Fibroblast of villous mesenchyme (primary cell): ENCODE measurements at regions not wholly inside any gene's neighbourhood (a gene's known extent, or its start where the extent isn't known, plus 50 kb on each side); places are given as distances from the start of the nearest gene placed in this dataset.

Experiments used
- DNase-seq: peaks from one replicate; pipeline ENCODE4 v3.0.0-alpha.2; 2010; ENCODE audit warnings: low read depth
- H3K4me3 ChIP-seq: 2 replicates; pipeline ENCODE4 v1.5.1; 2011; ENCODE audit warnings: low read depth, mild to moderate bottlenecking, low read length
- TF ChIP-seq, protein P1 (sequence below): IDR thresholded peaks from 2 replicates; pipeline ENCODE4 v1.5.1; 2012; ENCODE audit warnings: low read depth, mild to moderate bottlenecking, low read length; ENCODE audit not compliant: insufficient read depth

DNA sequence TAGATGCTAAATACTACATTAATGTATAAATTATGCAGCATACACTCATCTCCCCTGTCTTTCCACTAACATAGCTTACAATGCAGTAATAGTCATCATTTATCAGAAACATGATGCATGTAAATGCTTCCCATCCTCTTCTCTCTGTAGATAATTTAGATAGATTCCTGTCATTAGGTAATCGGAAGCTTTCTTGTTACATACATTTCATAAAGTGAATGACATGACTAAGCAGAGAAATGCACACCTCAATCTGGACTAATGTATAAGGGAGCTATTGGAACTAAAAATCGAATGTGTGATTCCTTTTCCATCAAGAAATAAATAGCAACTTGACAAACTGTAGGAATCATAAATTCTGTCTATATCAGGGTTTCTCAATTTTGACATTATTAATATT is 273.4 kb downstream of the RASSF9 start:
- H3K4me3 ChIP-seq = no peak overlapping the region

DNA sequence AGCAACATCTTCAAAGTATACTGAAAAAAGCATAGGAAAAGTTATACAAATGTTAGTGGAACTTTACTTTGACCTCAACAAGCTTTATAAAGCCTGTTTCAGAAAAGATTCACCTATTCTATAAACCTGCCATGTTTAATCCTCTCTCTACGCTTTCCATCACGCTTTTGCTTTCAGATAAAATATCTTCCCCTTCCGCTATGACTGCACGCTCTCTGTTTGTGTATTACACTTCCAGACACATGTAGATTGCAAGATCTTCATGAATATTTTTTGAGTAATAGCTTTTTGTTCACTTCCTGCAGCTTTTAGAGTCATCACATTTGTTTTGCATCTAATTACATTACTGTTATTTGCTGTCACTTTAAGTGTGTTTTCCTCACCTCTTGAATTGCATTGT is 271.4 kb downstream of the RASSF9 start:
- no peak for DNase-seq
- H3K4me3 ChIP-seq = no peak overlapping the region
- TF ChIP-seq, protein P1, sequence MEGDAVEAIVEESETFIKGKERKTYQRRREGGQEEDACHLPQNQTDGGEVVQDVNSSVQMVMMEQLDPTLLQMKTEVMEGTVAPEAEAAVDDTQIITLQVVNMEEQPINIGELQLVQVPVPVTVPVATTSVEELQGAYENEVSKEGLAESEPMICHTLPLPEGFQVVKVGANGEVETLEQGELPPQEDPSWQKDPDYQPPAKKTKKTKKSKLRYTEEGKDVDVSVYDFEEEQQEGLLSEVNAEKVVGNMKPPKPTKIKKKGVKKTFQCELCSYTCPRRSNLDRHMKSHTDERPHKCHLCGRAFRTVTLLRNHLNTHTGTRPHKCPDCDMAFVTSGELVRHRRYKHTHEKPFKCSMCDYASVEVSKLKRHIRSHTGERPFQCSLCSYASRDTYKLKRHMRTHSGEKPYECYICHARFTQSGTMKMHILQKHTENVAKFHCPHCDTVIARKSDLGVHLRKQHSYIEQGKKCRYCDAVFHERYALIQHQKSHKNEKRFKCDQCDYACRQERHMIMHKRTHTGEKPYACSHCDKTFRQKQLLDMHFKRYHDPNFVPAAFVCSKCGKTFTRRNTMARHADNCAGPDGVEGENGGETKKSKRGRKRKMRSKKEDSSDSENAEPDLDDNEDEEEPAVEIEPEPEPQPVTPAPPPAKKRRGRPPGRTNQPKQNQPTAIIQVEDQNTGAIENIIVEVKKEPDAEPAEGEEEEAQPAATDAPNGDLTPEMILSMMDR = no peak

More for the DNA sequence above, 273.4 kb downstream of the RASSF9 start:
- no peak for DNase-seq
- TF ChIP-seq, protein P1 = no peak

DNA sequence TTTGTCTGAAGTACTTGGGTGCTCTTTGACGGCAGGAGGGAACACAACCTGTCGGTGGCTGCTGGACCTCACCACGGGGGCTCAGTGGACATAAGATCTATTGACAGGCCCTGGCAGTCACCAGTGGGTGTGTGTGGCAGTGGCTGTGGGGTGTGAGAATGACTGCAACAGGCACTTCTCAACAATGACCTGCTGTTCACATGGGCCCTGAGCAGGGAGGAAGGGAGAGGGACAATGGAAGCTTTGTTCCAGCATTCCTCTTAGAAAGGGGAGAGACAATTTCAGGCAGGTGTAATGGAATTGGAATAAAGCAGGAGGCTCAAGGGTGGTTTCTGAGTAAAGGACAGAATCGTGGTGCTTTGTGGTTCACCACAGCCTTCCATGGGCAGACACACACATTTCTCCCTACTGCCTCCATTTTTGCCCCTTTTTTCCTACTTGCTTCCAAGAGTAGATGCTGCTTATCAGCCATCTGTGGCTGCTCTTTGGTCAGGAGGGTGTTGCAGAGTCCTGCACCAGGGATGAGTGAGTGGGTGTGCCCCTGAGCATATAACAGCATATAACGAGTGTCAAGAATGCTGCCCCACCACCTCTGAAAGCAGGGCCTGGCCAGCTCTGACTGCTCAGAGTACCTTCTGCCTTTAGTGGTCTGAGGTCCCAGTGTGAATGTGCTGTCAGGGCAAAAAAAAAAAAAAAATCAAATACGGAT is 267.7 kb downstream of the RASSF9 start:
- DNase-seq = no peak
- TF ChIP-seq, protein P1 = no peak
- H3K4me3 ChIP-seq = no peak overlapping the region

DNA sequence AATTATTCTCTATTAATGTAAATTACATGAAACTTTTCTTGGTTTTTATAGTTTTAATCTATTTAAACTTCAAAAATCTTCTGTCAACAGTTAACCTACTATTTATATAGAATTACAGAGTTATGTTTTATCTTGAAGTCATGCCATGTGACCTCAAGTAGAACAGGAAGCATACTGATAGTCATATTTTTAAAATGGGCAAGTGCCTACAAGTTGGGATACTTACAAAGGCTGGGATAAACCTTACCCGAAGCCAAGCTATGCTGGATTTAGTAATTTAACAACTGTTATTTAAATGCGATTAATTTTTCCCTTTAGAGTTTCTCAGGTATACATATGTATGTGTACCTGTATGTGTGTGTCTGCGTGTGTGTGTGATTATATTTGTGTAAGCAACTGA is 266.9 kb downstream of the RASSF9 start:
- DNase-seq = no peak
- TF ChIP-seq, protein P1 = no peak
- no peak overlapping the region for H3K4me3 ChIP-seq

DNA sequence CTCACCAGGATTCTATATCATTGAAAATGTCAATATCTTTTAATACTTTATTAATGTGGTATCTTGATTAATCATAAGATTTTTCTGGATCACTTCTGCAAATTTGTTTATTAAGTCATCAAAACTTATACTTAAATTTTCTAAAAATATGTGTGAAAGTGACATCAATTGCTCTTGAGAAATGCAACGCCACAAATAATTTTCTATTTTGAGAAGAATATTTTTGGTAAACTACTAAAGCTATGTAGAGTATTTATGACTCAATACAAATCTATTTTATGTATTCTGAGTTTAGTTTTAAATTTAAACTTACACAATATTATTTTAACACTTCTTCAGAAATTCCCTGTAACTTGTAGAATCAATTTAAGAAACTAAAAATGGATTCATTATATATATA is 263.3 kb downstream of the RASSF9 start:
- TF ChIP-seq, protein P1 = no peak
- no peak overlapping the region for H3K4me3 ChIP-seq
- DNase-seq = no peak

DNA sequence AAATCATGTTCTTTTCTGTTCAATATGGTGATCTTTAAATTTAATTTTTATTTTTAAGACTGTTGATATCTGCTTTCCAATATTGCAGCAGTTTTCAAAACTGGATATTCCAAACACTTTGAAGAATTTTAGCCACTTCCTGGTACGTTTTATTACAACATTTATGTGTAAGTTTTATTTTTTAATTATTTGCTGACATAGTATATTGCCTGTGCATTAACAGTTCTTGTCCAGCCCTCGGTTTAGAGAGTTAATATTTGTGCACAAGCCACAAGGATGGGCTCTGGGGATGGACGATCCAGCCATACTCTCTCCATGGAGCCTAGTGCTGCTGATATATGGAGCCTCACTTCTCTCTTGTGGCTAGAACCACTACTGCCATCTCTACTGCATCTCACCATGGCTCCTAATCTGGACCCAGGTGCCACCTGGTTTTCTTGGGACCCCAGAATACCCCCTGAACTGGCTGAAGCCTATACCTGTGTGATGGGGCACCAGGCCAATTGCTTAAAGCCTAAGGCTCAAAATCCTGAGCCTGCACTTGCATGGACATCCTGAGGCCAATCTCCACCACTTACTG is 262.5 kb downstream of the RASSF9 start:
- TF ChIP-seq, protein P1 = no peak
- H3K4me3 ChIP-seq = no peak overlapping the region
- no peak for DNase-seq
